GM18498 (cell line): ENCODE measurements at regions not wholly inside any gene's neighbourhood (a gene's known extent, or its start where the extent isn't known, plus 50 kb on each side); places are given as distances from the start of the nearest gene placed in this dataset.

Experiments
- ATAC-seq: cut with Tn5 transposase; IDR thresholded peaks from one replicate; pipeline ENCODE4 v1.9.1; 2021; ENCODE audit warnings: mild to moderate bottlenecking, moderate library complexity; ENCODE audit not compliant: unreplicated experiment

- no peak for ATAC-seq
Observed at GRCh38 chr11:28466506-28466905, 358.3 kb downstream of the METTL15 start.

GRCh38 chr11:28464252-28464867, 356.2 kb downstream of the METTL15 start:
- no peak for ATAC-seq

- ATAC-seq, result no peak
Observed at GRCh38 chr11:28463826-28464225, 355.6 kb downstream of the METTL15 start.

- no peak for ATAC-seq
Observed at GRCh38 chr11:28461846-28462245, 353.7 kb downstream of the METTL15 start.

GRCh38 chr11:28461338-28461737, 353.1 kb downstream of the METTL15 start:
- no peak for ATAC-seq

GRCh38 chr11:28460348-28460747, 352.2 kb downstream of the METTL15 start:
- ATAC-seq, result no peak

- no peak for ATAC-seq
Observed at GRCh38 chr11:28459912-28460311, 351.7 kb downstream of the METTL15 start.

- no peak for ATAC-seq
Observed at GRCh38 chr11:28457481-28458065, 349.4 kb downstream of the METTL15 start.

- no peak for ATAC-seq
Observed at GRCh38 chr11:28448186-28448585, 340.0 kb downstream of the METTL15 start.

- ATAC-seq, result no peak
Observed at GRCh38 chr11:28447226-28447625, 339.0 kb downstream of the METTL15 start.

GRCh38 chr11:28442131-28442530, 333.9 kb downstream of the METTL15 start:
- ATAC-seq, result no peak

GRCh38 chr11:28439403-28439802, 331.2 kb downstream of the METTL15 start:
- ATAC-seq, result no peak

GRCh38 chr11:28420099-28420498, 311.9 kb downstream of the METTL15 start:
- ATAC-seq, result no peak

- ATAC-seq, result no peak
Observed at GRCh38 chr11:28417601-28418323, 309.6 kb downstream of the METTL15 start.

GRCh38 chr11:28412029-28412428, 303.8 kb downstream of the METTL15 start:
- no peak for ATAC-seq

- ATAC-seq, result no peak
Observed at GRCh38 chr11:28401446-28401845, 293.3 kb downstream of the METTL15 start.

GRCh38 chr11:28400331-28401100, 292.3 kb downstream of the METTL15 start:
- ATAC-seq, result no peak

GRCh38 chr11:28393348-28393747, 285.2 kb downstream of the METTL15 start:
- ATAC-seq, result no peak

GRCh38 chr11:28384418-28384817, 276.2 kb downstream of the METTL15 start:
- no peak for ATAC-seq

- ATAC-seq, result no peak
Observed at GRCh38 chr11:28383456-28383855, 275.3 kb downstream of the METTL15 start.
